HG02798 (cell line): ENCODE measurements at regions not wholly inside any gene's neighbourhood (a gene's known extent, or its start where the extent isn't known, plus 50 kb on each side); places are given as distances from the start of the nearest gene placed in this dataset.
"Not testable (repeated sequence)": the region's sequence is repeated elsewhere in the genome, so short reads cannot be mapped to it uniquely, and the experiment has no call there.

Experiments used
- ATAC-seq: cut with Tn5 transposase; IDR thresholded peaks from one replicate; pipeline ENCODE4 v1.9.1; 2021; ENCODE audit warnings: mild to moderate bottlenecking; ENCODE audit not compliant: unreplicated experiment, poor library complexity

GRCh38 chr6:74551896-74552295, 654.0 kb downstream of the COL12A1 start:
- ATAC-seq, result no peak

- no peak for ATAC-seq
Observed at GRCh38 chr6:74550821-74551220, 655.0 kb downstream of the COL12A1 start.

- ATAC-seq, result no peak
Observed at GRCh38 chr6:74549746-74550145, 656.1 kb downstream of the COL12A1 start.

- no peak for ATAC-seq
Observed at GRCh38 chr6:74534465-74535211, 671.2 kb downstream of the COL12A1 start.

GRCh38 chr6:74519163-74519562, 686.7 kb downstream of the COL12A1 start:
- ATAC-seq, result no peak

- no peak for ATAC-seq
Observed at GRCh38 chr6:74518035-74518434, 687.8 kb downstream of the COL12A1 start.

GRCh38 chr6:74510878-74511277, 695.0 kb downstream of the COL12A1 start:
- ATAC-seq, result no peak

- no peak for ATAC-seq
Observed at GRCh38 chr6:74507649-74508048, 698.2 kb downstream of the COL12A1 start.

GRCh38 chr6:74505391-74505790, 700.5 kb downstream of the COL12A1 start:
- ATAC-seq, result no peak

- no peak for ATAC-seq
Observed at GRCh38 chr6:74504941-74505340, 700.9 kb downstream of the COL12A1 start.

GRCh38 chr6:74492587-74492986, 713.3 kb downstream of the COL12A1 start:
- ATAC-seq, result no peak

- ATAC-seq, result peak; percentile 61
Observed at GRCh38 chr6:74491844-74492374, 713.9 kb downstream of the COL12A1 start.

GRCh38 chr6:74488726-74489125, 717.1 kb downstream of the COL12A1 start:
- ATAC-seq, result not testable (repeated sequence)

GRCh38 chr6:74482180-74482579, 723.7 kb downstream of the COL12A1 start:
- ATAC-seq, result no peak

GRCh38 chr6:74480561-74480960, 725.3 kb downstream of the COL12A1 start:
- no peak for ATAC-seq

GRCh38 chr6:74479960-74480359, 725.9 kb downstream of the COL12A1 start:
- ATAC-seq, result no peak

- ATAC-seq, result no peak
Observed at GRCh38 chr6:74479420-74479819, 726.4 kb downstream of the COL12A1 start.

- not testable (repeated sequence) for ATAC-seq
Observed at GRCh38 chr6:74474046-74474445, 731.8 kb downstream of the COL12A1 start.

GRCh38 chr6:74468552-74468951, 737.3 kb downstream of the COL12A1 start:
- ATAC-seq, result not testable (repeated sequence)

- peak; percentile 51 for ATAC-seq
Observed at GRCh38 chr6:74467533-74468215, 738.2 kb downstream of the COL12A1 start.

- peak; percentile 55 for ATAC-seq
Observed at GRCh38 chr6:74466572-74466971, 739.3 kb downstream of the COL12A1 start.

GRCh38 chr6:74459260-74459659, 746.6 kb downstream of the COL12A1 start:
- no peak for ATAC-seq
